KMS-11 (cell line): ENCODE measurements at regions not wholly inside any gene's neighbourhood (a gene's known extent, or its start where the extent isn't known, plus 50 kb on each side); places are given as distances from the start of the nearest gene placed in this dataset.

Experiments used
- H2AFZ ChIP-seq: fragments of 200-600 bp; sonication (generic); 2 replicates; pipeline ENCODE4 v1.6.1; 2016; ENCODE audit warnings: antibody characterized with exemption, mixed run types, low read depth
- H3K27ac ChIP-seq: fragments of 200-600 bp; sonication (generic); 2 replicates; pipeline ENCODE4 v1.6.1; 2016; ENCODE audit warnings: mild to moderate bottlenecking, mixed run types
- H3K27me3 ChIP-seq: fragments of 200-600 bp; sonication (generic); 2 replicates; pipeline ENCODE4 v1.6.1; 2017; ENCODE audit warnings: mild to moderate bottlenecking, low read depth, mixed run types, moderate library complexity; ENCODE audit not compliant: insufficient read depth
- H3K36me3 ChIP-seq: fragments of 200-600 bp; sonication (generic); 2 replicates; pipeline ENCODE4 v1.6.1; 2017; ENCODE audit warnings: mild to moderate bottlenecking, mixed run types; ENCODE audit not compliant: insufficient read depth
- H3K4me1 ChIP-seq: fragments of 200-600 bp; sonication (generic); 2 replicates; pipeline ENCODE4 v1.6.1; 2016; ENCODE audit warnings: mild to moderate bottlenecking, low read depth, mixed run types; ENCODE audit not compliant: poor library complexity, severe bottlenecking
- H3K4me2 ChIP-seq: fragments of 200-600 bp; sonication (generic); 2 replicates; pipeline ENCODE4 v1.7.0; 2016; ENCODE audit warnings: mild to moderate bottlenecking, mixed run types
- H3K4me3 ChIP-seq: fragments of 200-600 bp; sonication (generic); IDR thresholded peaks from 2 replicates; pipeline ENCODE4 v1.6.1; 2017; ENCODE audit warnings: low read depth, low read length, mixed read lengths; ENCODE audit not compliant: insufficient read depth
- H3K79me2 ChIP-seq: fragments of 200-600 bp; sonication (generic); 2 replicates; pipeline ENCODE4 v1.6.1; 2016; ENCODE audit warnings: low read depth, mixed run types; ENCODE audit not compliant: insufficient read depth
- H3K9ac ChIP-seq: fragments of 200-600 bp; sonication (generic); 2 replicates; pipeline ENCODE4 v1.6.1; 2016; ENCODE audit warnings: mild to moderate bottlenecking, mixed run types
- H4K20me1 ChIP-seq: fragments of 200-600 bp; sonication (generic); 2 replicates; pipeline ENCODE4 v1.6.1; 2016; ENCODE audit warnings: mild to moderate bottlenecking, mixed run types; ENCODE audit not compliant: insufficient read depth
- CTCF ChIP-seq: fragments of 200-600 bp; sonication (generic); conservative IDR thresholded peaks from 2 replicates; pipeline ENCODE4 v1.6.1; 2017; ENCODE audit warnings: low read depth, mild to moderate bottlenecking, antibody characterized with exemption, low read length, moderate library complexity, mixed read lengths

- H4K20me1 ChIP-seq: no peaks in the 10 kb centered on the region
- H3K27ac ChIP-seq: no peak overlapping the region
- no peak overlapping the region for H3K4me3 ChIP-seq
- H3K4me1 ChIP-seq: no peaks in the 10 kb centered on the region
- no peaks in the 10 kb centered on the region for H3K27me3 ChIP-seq
- no peaks in the 10 kb centered on the region for H3K36me3 ChIP-seq
- no peaks in the 10 kb centered on the region for H3K79me2 ChIP-seq
- no peak overlapping the region for H2AFZ ChIP-seq
- no peak overlapping the region for H3K9ac ChIP-seq
- no peak for TF ChIP-seq CTCF
- no peak overlapping the region for H3K4me2 ChIP-seq
These were observed 540.1 kb upstream of the PSMD7 start for GRCh38 chr16:73756289-73757178.

- Histone ChIP-seq H3K4me1 (no peaks in the 10 kb centered on the region), H3K4me2 (no peak overlapping the region), H3K27ac (no peak overlapping the region), H3K79me2 (no peaks in the 10 kb centered on the region), H3K9ac (no peak overlapping the region), H3K4me3 (no peak overlapping the region), H3K27me3 (no peaks in the 10 kb centered on the region), H3K36me3 (no peaks in the 10 kb centered on the region), H2AFZ (no peak overlapping the region), H4K20me1 (no peaks in the 10 kb centered on the region)
- TF ChIP-seq CTCF: no peak
These were observed 542.7 kb upstream of the PSMD7 start for GRCh38 chr16:73753931-73754330.

- no peaks in the 10 kb centered on the region for H3K36me3 ChIP-seq
- TF ChIP-seq CTCF: no peak
- no peak overlapping the region for H2AFZ ChIP-seq
- no peak overlapping the region for H3K4me3 ChIP-seq
- no peak overlapping the region for H3K9ac ChIP-seq
- no peaks in the 10 kb centered on the region for H3K27me3 ChIP-seq
- H3K79me2 ChIP-seq: no peaks in the 10 kb centered on the region
- H3K27ac ChIP-seq: no peak overlapping the region
- no peaks in the 10 kb centered on the region for H3K4me1 ChIP-seq
- no peak overlapping the region for H3K4me2 ChIP-seq
- H4K20me1 ChIP-seq: no peaks in the 10 kb centered on the region
These were observed 546.0 kb upstream of the PSMD7 start for GRCh38 chr16:73750639-73751038.

- Histone ChIP-seq H2AFZ (no peak overlapping the region), H3K9ac (no peak overlapping the region), H3K4me2 (no peak overlapping the region), H3K79me2 (no peaks in the 10 kb centered on the region), H3K27me3 (no peaks in the 10 kb centered on the region), H3K36me3 (no peaks in the 10 kb centered on the region), H3K27ac (no peak overlapping the region), H4K20me1 (no peaks in the 10 kb centered on the region), H3K4me3 (no peak overlapping the region), H3K4me1 (no peaks in the 10 kb centered on the region)
- TF ChIP-seq CTCF: no peak
These were observed 549.3 kb upstream of the PSMD7 start for GRCh38 chr16:73747328-73747727.
